Activated CD8-positive, alpha-beta T cell treated with anti-CD3 and anti-CD28 coated beads for 36 hours (primary cell): ENCODE measurements at regions not wholly inside any gene's neighbourhood (a gene's known extent, or its start where the extent isn't known, plus 50 kb on each side); places are given as distances from the start of the nearest gene placed in this dataset.

Source experiments
- ATAC-seq: fragments of 200-7000 bp; cut with Tn5 transposase; one replicate; pipeline ENCODE4 v1.10.0; 2021; ENCODE audit warnings: mild to moderate bottlenecking, moderate library complexity
- CTCF ChIA-PET: fragments of 350-600 bp; sonication (Branson Sonifier 250); formaldehyde crosslinking; loops from one replicate; lab custom pipeline; 2021; ENCODE audit warnings: antibody characterized with exemption; lab: Charles Lee
- POLR2A ChIA-PET: fragments of 350-600 bp; sonication (Branson Sonifier 250); formaldehyde crosslinking; loops from one replicate; lab custom pipeline; 2021; ENCODE audit warnings: antibody characterized with exemption; lab: Charles Lee
- DNase-seq: peaks from one replicate; pipeline ENCODE4 v3.0.0-alpha.2; 2020
- H3K27ac Mint-ChIP-seq: one replicate; pipeline ENCODE4 v1.8.0; 2021; ENCODE audit warnings: mild to moderate bottlenecking, mixed read lengths
- H3K27me3 Mint-ChIP-seq: one replicate; pipeline ENCODE4 v1.8.0; 2021; ENCODE audit warnings: mixed read lengths
- H3K36me3 Mint-ChIP-seq: one replicate; pipeline ENCODE4 v1.8.0; 2021; ENCODE audit warnings: low read depth, mixed read lengths
- H3K4me1 Mint-ChIP-seq: one replicate; pipeline ENCODE4 v1.8.0; 2021; ENCODE audit warnings: low read depth, mixed read lengths
- H3K4me3 Mint-ChIP-seq: one replicate; pipeline ENCODE4 v1.8.0; 2021; ENCODE audit warnings: mild to moderate bottlenecking, moderate library complexity, mixed read lengths
- H3K9me3 Mint-ChIP-seq: one replicate; pipeline ENCODE4 v1.8.0; 2021; ENCODE audit warnings: mixed read lengths
- CTCF ChIP-seq: fragments of 200-600 bp; IDR thresholded peaks from one replicate; pipeline ENCODE4 v1.8.0; 2022; ENCODE audit warnings: antibody characterized with exemption, mild to moderate bottlenecking
- intact Hi-C: fragments of 100-400 bp; cut with micrococcal nuclease; formaldehyde crosslinking; loops from one replicate; pipeline ENCODE4 v1.10.0; 2022

DNA sequence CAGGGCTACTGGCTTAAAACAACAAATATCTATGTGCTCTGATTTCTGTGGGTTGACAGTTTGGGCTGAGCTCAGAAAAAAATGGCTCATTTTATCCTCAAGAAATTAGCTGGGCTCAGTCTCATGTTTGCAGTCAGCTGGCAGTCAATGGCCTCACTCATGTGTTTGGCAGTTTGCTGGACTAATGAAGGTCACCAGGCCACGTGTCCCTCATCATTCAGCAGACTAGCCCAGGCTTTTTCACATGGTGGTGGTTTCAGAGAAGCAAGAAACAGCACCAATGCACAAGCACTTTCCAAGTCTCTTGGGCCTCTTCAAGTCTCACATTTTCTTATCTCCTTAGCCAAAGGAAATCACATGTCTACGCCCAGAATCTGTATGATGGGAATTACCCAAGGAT is 478.3 kb upstream of the PPP2R3A start:
- ATAC-seq (no peak), DNase-seq (no peak)
- TF ChIP-seq CTCF, result no peak
- no peaks in the 10 kb centered on the region for H3K4me1 Mint-ChIP-seq
- no peak overlapping the region for H3K4me3 Mint-ChIP-seq
- CTCF ChIA-PET, result no interaction called here
- no peaks in the 10 kb centered on the region for H3K36me3 Mint-ChIP-seq
- H3K27ac Mint-ChIP-seq, result no peak overlapping the region
- POLR2A ChIA-PET, result no interaction called here
- H3K27me3 Mint-ChIP-seq, result no peaks in the 10 kb centered on the region
- intact Hi-C loops, result no loop called here
- no peaks in the 10 kb centered on the region for H3K9me3 Mint-ChIP-seq

DNA sequence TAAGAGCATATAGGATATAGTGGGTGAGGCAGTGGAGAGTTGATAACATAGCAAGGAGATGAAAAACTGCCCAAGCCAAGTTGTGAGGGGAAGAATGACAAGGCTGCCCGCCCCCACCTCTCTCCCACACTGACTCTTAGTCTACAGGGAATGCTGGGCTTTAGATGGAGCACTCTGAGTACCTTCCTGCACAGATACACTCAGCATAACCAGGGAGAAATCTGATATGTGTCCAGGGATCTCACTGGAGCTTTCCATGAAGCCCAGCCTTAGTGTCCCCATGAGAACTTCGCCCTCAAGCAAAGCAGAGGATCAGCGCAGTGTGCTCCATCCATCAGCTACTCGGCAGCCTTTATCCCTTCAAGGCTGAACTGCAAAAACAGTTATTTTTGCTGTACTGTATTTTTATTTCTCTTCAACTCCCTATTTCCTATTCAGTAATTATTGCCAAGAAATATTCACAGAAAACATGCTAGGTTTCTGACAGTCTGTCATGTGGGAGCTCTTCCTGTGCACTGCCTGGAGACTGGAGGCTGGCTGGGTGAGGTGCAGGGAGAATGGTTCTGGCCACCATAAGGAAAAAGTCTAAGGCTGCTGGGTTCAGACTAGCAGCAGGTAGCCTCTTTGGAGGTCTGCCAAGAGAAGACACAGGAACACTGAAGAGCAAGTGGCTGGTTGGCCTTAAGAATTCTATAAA is 475.2 kb upstream of the PPP2R3A start:
- H3K4me3 Mint-ChIP-seq, result no peak overlapping the region
- no peak overlapping the region for H3K27ac Mint-ChIP-seq
- H3K4me1 Mint-ChIP-seq, result no peaks in the 10 kb centered on the region
- no peak for DNase-seq
- POLR2A ChIA-PET, result no interaction called here
- no peaks in the 10 kb centered on the region for H3K27me3 Mint-ChIP-seq
- no peaks in the 10 kb centered on the region for H3K9me3 Mint-ChIP-seq
- no peak for ATAC-seq
- TF ChIP-seq CTCF, result no peak
- H3K36me3 Mint-ChIP-seq, result no peaks in the 10 kb centered on the region
- CTCF ChIA-PET, result no interaction called here
- intact Hi-C loops, result no loop called here

DNA sequence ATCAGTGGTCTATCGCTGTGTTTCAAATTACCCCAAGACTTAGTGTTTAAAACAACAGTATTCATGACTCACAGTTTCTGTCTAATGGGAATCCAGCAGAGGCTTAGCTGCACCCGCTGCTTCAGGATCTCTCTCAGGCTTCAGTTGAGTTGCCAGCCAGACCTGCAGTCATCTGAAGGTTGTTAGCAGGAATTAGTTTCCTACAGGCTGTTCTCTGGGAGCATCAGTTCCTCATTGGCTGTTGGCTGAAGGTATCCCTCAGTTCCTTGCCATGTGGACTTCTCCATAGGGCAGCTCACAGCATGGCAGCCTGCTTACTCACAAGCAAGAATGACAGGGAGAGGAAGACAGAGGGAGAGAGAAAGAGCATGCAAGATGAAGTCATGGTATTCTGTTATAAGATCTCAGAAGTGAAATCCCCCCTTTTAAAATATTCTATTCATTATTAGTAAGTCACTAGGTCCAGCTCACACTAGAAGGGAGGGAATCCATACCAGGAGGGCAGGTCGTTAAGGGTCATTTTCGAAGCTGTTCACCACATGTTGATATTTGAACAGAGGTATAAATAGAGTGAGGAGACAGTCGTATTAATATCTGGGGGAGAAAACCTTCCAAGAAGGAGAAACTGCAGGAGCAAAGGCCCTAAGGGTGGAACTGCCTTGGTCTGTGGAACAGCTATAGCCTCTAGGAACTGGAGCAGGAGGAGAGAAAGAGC is 473.9 kb upstream of the PPP2R3A start:
- H3K36me3 Mint-ChIP-seq, result no peaks in the 10 kb centered on the region
- H3K27ac Mint-ChIP-seq, result no peak overlapping the region
- H3K4me1 Mint-ChIP-seq, result no peaks in the 10 kb centered on the region
- no peaks in the 10 kb centered on the region for H3K9me3 Mint-ChIP-seq
- no peak for TF ChIP-seq CTCF
- no peak for ATAC-seq
- no peak for DNase-seq
- POLR2A ChIA-PET, result no interaction called here
- no peaks in the 10 kb centered on the region for H3K27me3 Mint-ChIP-seq
- intact Hi-C loops, result no loop called here
- CTCF ChIA-PET, result no interaction called here
- no peak overlapping the region for H3K4me3 Mint-ChIP-seq

- H3K27ac Mint-ChIP-seq, result no peak overlapping the region
- intact Hi-C loops, result no loop called here
- no peak overlapping the region for H3K4me3 Mint-ChIP-seq
- no peak for ATAC-seq
- no peaks in the 10 kb centered on the region for H3K4me1 Mint-ChIP-seq
- H3K9me3 Mint-ChIP-seq, result no peaks in the 10 kb centered on the region
- no peaks in the 10 kb centered on the region for H3K36me3 Mint-ChIP-seq
- no peak for DNase-seq
- CTCF ChIA-PET, result interaction anchor here (0.8 kb wide), 1 partner anchor 130 kb away, joined by 4 read pairs; no protein-coding TSS in a partner anchor
- no peak for TF ChIP-seq CTCF
- POLR2A ChIA-PET, result no interaction called here
- H3K27me3 Mint-ChIP-seq, result peaks cover 4% of the 10 kb centered on the region
These were observed 469.6 kb upstream of the PPP2R3A start for GRCh38 chr3:135495891-135496290.

GRCh38 chr3:135497979-135498378 is 467.5 kb upstream of the PPP2R3A start:
- DNase-seq (no peak), ATAC-seq (no peak)
- no peaks in the 10 kb centered on the region for H3K36me3 Mint-ChIP-seq
- H3K4me3 Mint-ChIP-seq, result no peak overlapping the region
- no peak overlapping the region for H3K27ac Mint-ChIP-seq
- CTCF ChIA-PET, result no interaction called here
- intact Hi-C loops, result no loop called here
- no peaks in the 10 kb centered on the region for H3K4me1 Mint-ChIP-seq
- H3K9me3 Mint-ChIP-seq, result no peaks in the 10 kb centered on the region
- POLR2A ChIA-PET, result no interaction called here
- H3K27me3 Mint-ChIP-seq, result peaks cover 4% of the 10 kb centered on the region
- TF ChIP-seq CTCF, result no peak
